Kidney (tissue), 13 donors: ENCODE measurements at regions not wholly inside any gene's neighbourhood (a gene's known extent, or its start where the extent isn't known, plus 50 kb on each side); places are given as distances from the start of the nearest gene placed in this dataset.
"Not testable (repeated sequence)": the region's sequence is repeated elsewhere in the genome, so short reads cannot be mapped to it uniquely, and the experiment has no call there.

Experiments used
- DNase-seq, 5 donors: peaks; one replicate each; pipeline ENCODE4 v3.0.0-alpha.2; 2013 to 2020
- FAIRE-seq: peaks from 2 replicates; lab custom pipeline; 2012; peaks lifted over from hg19 to GRCh38; lab: Jason Lieb, UNC
- H3K27ac ChIP-seq, 2 donors: one replicate each; pipeline ENCODE4 v1.7.0; 2013; ENCODE audit warnings: low read depth in 2 of 2, low read length in 2 of 2, inconsistent platforms in 1 of 2
- H3K27me3 ChIP-seq: one replicate; pipeline ENCODE4 v1.7.1; 2013; ENCODE audit warnings: low read length, inconsistent platforms; ENCODE audit not compliant: control insufficient read depth, insufficient read depth
- H3K36me3 ChIP-seq, 3 donors: one replicate each; pipeline versions ENCODE4 v1.7.0 to v1.7.1; 2013; ENCODE audit warnings: low read length in 3 of 3, control low read depth in 1 of 3, inconsistent platforms in 1 of 3; ENCODE audit not compliant: insufficient read depth in 3 of 3, control insufficient read depth in 2 of 3
- H3K4me1 ChIP-seq, 3 donors: one replicate each; pipeline versions ENCODE4 v1.7.0 to v1.7.1; 2013; ENCODE audit warnings: low read length in 3 of 3, inconsistent platforms in 1 of 3, low read depth in 1 of 3; ENCODE audit not compliant: control insufficient read depth in 2 of 3, insufficient read depth in 2 of 3
- H3K4me3 ChIP-seq, 3 donors: one replicate each; pipeline versions ENCODE4 v1.7.0 to v1.8.1; 2013; ENCODE audit warnings: low read length in 3 of 3, control low read depth in 1 of 3, inconsistent platforms in 1 of 3
- H3K9ac ChIP-seq, 3 donors: one replicate each; pipeline versions ENCODE4 v1.7.0 to v1.7.1; 2013; ENCODE audit warnings: low read length in 3 of 3, control low read depth in 1 of 3, inconsistent platforms in 1 of 3
- H3K9me3 ChIP-seq, 3 donors: one replicate each; pipeline versions ENCODE4 v1.7.0 to v1.7.1; 2013; ENCODE audit warnings: low read length in 3 of 3, control low read depth in 1 of 3, inconsistent platforms in 1 of 3; ENCODE audit not compliant: control insufficient read depth in 2 of 3, insufficient read depth in 1 of 3
- intact Hi-C: fragments of 100-400 bp; cut with DNase I; formaldehyde crosslinking; loops from one replicate; pipeline ENCODE4 v1.11.1; 2022
- TF ChIP-seq, protein P1 (sequence below): IDR thresholded peaks from 3 replicates; pipeline ENCODE4 v1.5.1; 2012; ENCODE audit warnings: mild to moderate bottlenecking, moderate library complexity, borderline replicate concordance; ENCODE audit not compliant: insufficient read depth; ENCODE audit errors: extremely low read depth
- donor health status: control.
- donor health status: control.
- donor health status: control.
- donor health status: control.
- donor health status: control.
- donor health status: DM: yes; HTN: yes; CAD: no.
- donor health status: Normal renal cell carcinoma (clear cell type).

- TF ChIP-seq, protein P1, sequence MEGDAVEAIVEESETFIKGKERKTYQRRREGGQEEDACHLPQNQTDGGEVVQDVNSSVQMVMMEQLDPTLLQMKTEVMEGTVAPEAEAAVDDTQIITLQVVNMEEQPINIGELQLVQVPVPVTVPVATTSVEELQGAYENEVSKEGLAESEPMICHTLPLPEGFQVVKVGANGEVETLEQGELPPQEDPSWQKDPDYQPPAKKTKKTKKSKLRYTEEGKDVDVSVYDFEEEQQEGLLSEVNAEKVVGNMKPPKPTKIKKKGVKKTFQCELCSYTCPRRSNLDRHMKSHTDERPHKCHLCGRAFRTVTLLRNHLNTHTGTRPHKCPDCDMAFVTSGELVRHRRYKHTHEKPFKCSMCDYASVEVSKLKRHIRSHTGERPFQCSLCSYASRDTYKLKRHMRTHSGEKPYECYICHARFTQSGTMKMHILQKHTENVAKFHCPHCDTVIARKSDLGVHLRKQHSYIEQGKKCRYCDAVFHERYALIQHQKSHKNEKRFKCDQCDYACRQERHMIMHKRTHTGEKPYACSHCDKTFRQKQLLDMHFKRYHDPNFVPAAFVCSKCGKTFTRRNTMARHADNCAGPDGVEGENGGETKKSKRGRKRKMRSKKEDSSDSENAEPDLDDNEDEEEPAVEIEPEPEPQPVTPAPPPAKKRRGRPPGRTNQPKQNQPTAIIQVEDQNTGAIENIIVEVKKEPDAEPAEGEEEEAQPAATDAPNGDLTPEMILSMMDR = no peak
- no peak for FAIRE-seq
- Histone ChIP-seq H3K4me3 (no peak overlapping the region), H3K36me3 (peaks cover 0 to 48% (median 10%) of the 10 kb centered on the region in 3 donors), H3K4me1 (peaks cover 0 to 20% (median 15%) of the 10 kb centered on the region in 3 donors), H3K9ac (no peak overlapping the region), H3K27me3 (no peaks in the 10 kb centered on the region), H3K27ac (no peak overlapping the region), H3K9me3 (no peaks in the 10 kb centered on the region)
- intact Hi-C loops = no loop called here
- DNase-seq = no peak
Observed at GRCh38 chr12:124374567-124374966, 79.7 kb downstream of the RFLNA start.

GRCh38 chr12:124374147-124374546, 79.3 kb downstream of the RFLNA start:
- TF ChIP-seq, protein P1 = no peak
- intact Hi-C loops = no loop called here
- H3K27me3 ChIP-seq = no peaks in the 10 kb centered on the region
- no peak overlapping the region for H3K9ac ChIP-seq
- DNase-seq (no peak), FAIRE-seq (no peak)
- H3K4me3 ChIP-seq = no peak overlapping the region
- H3K27ac ChIP-seq = no peak overlapping the region
- peaks cover 0 to 17% (median 15%) of the 10 kb centered on the region in 3 donors for H3K4me1 ChIP-seq
- no peaks in the 10 kb centered on the region for H3K9me3 ChIP-seq
- H3K36me3 ChIP-seq = peaks cover 0 to 46% (median 10%) of the 10 kb centered on the region in 3 donors

DNA sequence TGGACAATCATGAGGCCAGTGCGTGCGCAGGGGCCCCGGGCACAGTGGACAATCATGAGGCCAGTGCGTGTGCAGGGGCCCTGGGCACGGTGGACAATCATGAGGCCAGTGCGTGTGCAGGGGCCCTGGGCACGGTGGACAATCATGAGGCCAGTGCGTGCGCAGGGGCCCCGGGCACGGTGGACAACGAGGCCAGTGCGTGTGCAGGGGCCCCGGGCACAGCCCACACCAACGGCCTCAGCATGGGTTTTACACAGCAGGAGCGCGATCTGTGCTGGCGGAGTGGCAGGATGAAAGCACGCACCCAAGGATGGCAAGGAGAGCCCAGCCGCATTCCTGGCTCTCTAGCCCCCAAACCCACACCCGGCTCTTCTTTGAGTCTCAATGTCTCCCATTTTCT, 78.8 kb downstream of the RFLNA start:
- H3K27ac ChIP-seq, DNase-seq, FAIRE-seq, H3K9ac ChIP-seq, H3K9me3 ChIP-seq, H3K4me3 ChIP-seq, H3K27me3 ChIP-seq, intact Hi-C loops: not testable (repeated sequence)
- Histone ChIP-seq H3K4me1 (peaks cover 0 to 20% (median 18%) of the 10 kb centered on the region in 3 donors), H3K36me3 (peaks cover 0 to 43% (median 8%) of the 10 kb centered on the region in 3 donors)

DNA sequence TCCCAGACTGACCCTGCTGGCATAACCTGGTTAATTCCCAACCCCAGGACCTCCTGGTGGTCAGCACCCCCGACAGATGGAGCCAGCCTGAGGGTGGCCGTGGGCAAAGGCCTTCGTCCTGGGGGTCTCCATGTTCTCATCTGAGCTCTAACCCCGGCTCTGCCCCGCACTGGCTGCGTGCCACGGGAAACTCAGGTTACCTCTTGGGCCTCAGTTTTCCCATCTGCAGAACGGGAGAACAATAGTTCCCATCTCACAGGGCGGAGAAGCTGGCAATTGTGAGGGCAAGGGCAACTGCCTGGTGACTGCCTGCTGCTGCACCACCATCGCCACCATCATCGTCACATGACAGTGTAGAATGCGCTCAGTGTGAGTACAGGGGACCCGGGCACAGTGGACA, 77.9 kb downstream of the RFLNA start:
- Histone ChIP-seq H3K36me3 (peaks cover 0 to 40% (median 7%) of the 10 kb centered on the region in 3 donors), H3K9me3 (no peaks in the 10 kb centered on the region), H3K9ac (no peak overlapping the region), H3K27me3 (no peaks in the 10 kb centered on the region), H3K4me1 (peaks cover 0 to 26% (median 26%) of the 10 kb centered on the region in 3 donors), H3K27ac (no peak overlapping the region), H3K4me3 (no peak overlapping the region)
- FAIRE-seq (no peak), DNase-seq (no peak)
- TF ChIP-seq, protein P1 = no peak
- intact Hi-C loops = no loop called here
